Neuronal stem cell (in vitro differentiated cells): ENCODE measurements at regions not wholly inside any gene's neighbourhood (a gene's known extent, or its start where the extent isn't known, plus 50 kb on each side); places are given as distances from the start of the nearest gene placed in this dataset.
"Not testable (repeated sequence)": the region's sequence is repeated elsewhere in the genome, so short reads cannot be mapped to it uniquely, and the experiment has no call there.

Source experiments
- DNase-seq: peaks from one replicate; pipeline ENCODE4 v3.0.0-alpha.2; 2013; ENCODE audit warnings: low spot score
- H2AFZ ChIP-seq: one replicate; pipeline ENCODE4 v1.6.1; 2013; ENCODE audit warnings: mild to moderate bottlenecking, low read length, inconsistent platforms
- H2AK5ac ChIP-seq: 2 replicates; pipeline ENCODE4 v1.6.1; 2013; ENCODE audit warnings: low read depth, mild to moderate bottlenecking, inconsistent platforms, low read length, moderate library complexity, mixed read lengths
- H2BK120ac ChIP-seq: 2 replicates; pipeline ENCODE4 v1.6.1; 2013; ENCODE audit warnings: low read depth, mild to moderate bottlenecking, inconsistent platforms, low read length, moderate library complexity, mixed read lengths
- H2BK12ac ChIP-seq: one replicate; pipeline ENCODE4 v1.6.1; 2013; ENCODE audit warnings: low read length, inconsistent platforms
- H2BK15ac ChIP-seq: 2 replicates; pipeline ENCODE4 v1.6.1; 2013; ENCODE audit warnings: mild to moderate bottlenecking, low read length, inconsistent platforms, mixed read lengths
- H2BK5ac ChIP-seq: one replicate; pipeline ENCODE4 v1.6.1; 2013; ENCODE audit warnings: inconsistent platforms, mild to moderate bottlenecking, low read length, moderate library complexity
- H3K14ac ChIP-seq: one replicate; pipeline ENCODE4 v1.6.1; 2013; ENCODE audit warnings: low read length, inconsistent platforms
- H3K18ac ChIP-seq: 2 replicates; pipeline ENCODE4 v1.6.1; 2013; ENCODE audit warnings: low read length, inconsistent platforms
- H3K23ac ChIP-seq: 2 replicates; pipeline ENCODE4 v1.6.1; 2013; ENCODE audit warnings: low read depth, mild to moderate bottlenecking, mixed read lengths, low read length, inconsistent platforms; ENCODE audit not compliant: poor library complexity
- H3K27ac ChIP-seq: replicated peaks from 3 replicates; pipeline ENCODE4 v1.5.1; 2013; ENCODE audit warnings: low read length, inconsistent platforms
- H3K27me3 ChIP-seq, 3 experiments: 2 replicates each; pipeline ENCODE4 v1.6.1; 2013; ENCODE audit warnings: low read length in 3 of 3, mild to moderate bottlenecking in 2 of 3, inconsistent platforms in 1 of 3, low read depth in 1 of 3, mixed read lengths in 1 of 3, moderate library complexity in 1 of 3; ENCODE audit not compliant: control insufficient read depth in 3 of 3, insufficient read depth in 3 of 3
- H3K36me3 ChIP-seq, 2 donors: replicated peaks in 1 of 2; 2 replicates each; pipeline ENCODE4 v1.6.1; 2013; ENCODE audit warnings: low read length in 2 of 2; ENCODE audit not compliant: control insufficient read depth in 2 of 2, insufficient read depth in 2 of 2
- H3K4ac ChIP-seq: 2 replicates; pipeline ENCODE4 v1.6.1; 2013; ENCODE audit warnings: inconsistent platforms, mild to moderate bottlenecking, low read length, moderate library complexity
- H3K4me1 ChIP-seq, 2 donors: 1 replicate in 1 of 2; 2 replicates in 1 of 2; pipeline ENCODE4 v1.6.1; 2013; ENCODE audit warnings: low read length in 2 of 2, low read depth in 1 of 2; ENCODE audit not compliant: control insufficient read depth in 2 of 2, insufficient read depth in 1 of 2
- H3K4me2 ChIP-seq: one replicate; pipeline ENCODE4 v1.6.1; 2013; ENCODE audit warnings: mild to moderate bottlenecking, low read length, inconsistent platforms; ENCODE audit not compliant: insufficient read depth, poor library complexity, severe bottlenecking
- H3K4me3 ChIP-seq, 2 donors: 2 replicates each; pipeline ENCODE4 v1.5.1; 2013; ENCODE audit warnings: low read length in 2 of 2, mild to moderate bottlenecking in 2 of 2, inconsistent platforms in 1 of 2, moderate library complexity in 1 of 2
- H3K79me1 ChIP-seq: one replicate; pipeline ENCODE4 v1.6.1; 2013; ENCODE audit warnings: low read depth, mild to moderate bottlenecking, inconsistent platforms, low read length, moderate library complexity
- H3K9ac ChIP-seq: one replicate; pipeline ENCODE4 v1.6.1; 2013; ENCODE audit warnings: mild to moderate bottlenecking, low read depth, low read length, inconsistent platforms; ENCODE audit not compliant: poor library complexity
- H3K9me3 ChIP-seq, 2 donors: replicated peaks in 1 of 2; 2 replicates each; pipeline versions ENCODE3 to v1.6.1; 2013; ENCODE audit warnings: low read length in 2 of 2, mild to moderate bottlenecking in 2 of 2, inconsistent platforms in 1 of 2, low read depth in 1 of 2, mixed read lengths in 1 of 2, moderate library complexity in 1 of 2; ENCODE audit not compliant: control insufficient read depth in 2 of 2, insufficient read depth in 1 of 2
- H4K8ac ChIP-seq: one replicate; pipeline ENCODE4 v1.6.1; 2013; ENCODE audit warnings: low read depth, mild to moderate bottlenecking, inconsistent platforms, low read length, moderate library complexity
- H4K91ac ChIP-seq: one replicate; pipeline ENCODE4 v1.6.1; 2013; ENCODE audit warnings: low read length, low read depth, mild to moderate bottlenecking, inconsistent platforms; ENCODE audit not compliant: poor library complexity
- WGBS, 2 donors: extraction: QIAGEN DNeasy Blood & Tissue Kit; methylation state at CpG; one replicate each; pipeline ENCODE4 v1.1.7; 2013; ENCODE audit warnings: missing lambda C conversion rate in 2 of 2, mixed read lengths in 1 of 2; ENCODE audit not compliant: insufficient read length in 2 of 2, insufficient replicate concordance in 1 of 2; ENCODE audit errors: extremely low coverage in 2 of 2; 5-methylcytosine and 5-hydroxymethylcytosine counted together

DNA sequence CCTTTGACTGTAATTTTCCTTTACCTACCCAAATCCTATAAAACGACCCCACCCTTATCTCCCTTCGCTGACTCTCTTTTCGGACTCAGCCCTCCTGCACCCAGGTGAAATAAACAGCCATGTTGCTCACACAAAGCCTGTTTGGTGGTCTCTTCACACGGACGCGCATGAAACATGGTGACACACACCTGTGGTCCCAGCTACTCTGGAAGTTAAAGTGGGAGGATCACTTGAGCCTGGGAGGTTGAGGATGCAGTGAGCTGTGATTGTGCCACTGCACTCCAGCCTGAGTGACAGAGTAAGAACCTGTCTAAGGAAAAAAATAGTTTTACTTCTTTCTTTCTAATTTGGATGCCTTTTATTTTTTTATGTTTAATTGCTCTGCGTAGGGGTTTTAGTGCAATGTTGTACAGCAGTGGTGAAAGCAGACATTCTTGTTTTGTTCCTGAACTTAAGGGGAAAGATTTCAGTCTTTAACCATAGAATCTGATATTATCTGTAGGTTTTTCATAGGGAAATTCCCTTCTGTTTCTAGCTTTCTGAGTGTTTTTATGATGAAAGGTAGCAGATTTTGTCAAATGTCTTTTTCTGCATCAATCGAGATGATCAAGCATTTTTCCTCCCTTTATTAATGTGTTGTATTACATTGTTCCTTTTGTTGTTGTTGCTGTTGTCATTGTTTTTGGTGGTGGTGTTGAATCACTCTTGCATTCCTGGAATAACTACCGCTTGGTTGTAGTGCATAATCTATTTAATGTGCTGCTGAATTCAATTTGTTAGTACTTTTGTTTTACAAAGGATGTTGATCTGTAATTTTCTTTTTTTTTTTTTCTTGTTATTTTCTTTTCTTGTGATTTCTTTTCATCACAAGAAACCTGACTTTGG lies 497.4 kb downstream of the DISC1 start:
- WGBS, 2 donors = no CpG with 5 or more reads among the region's 9 CpGs
- Histone ChIP-seq H2BK120ac (no peak overlapping the region), H4K8ac (no peak overlapping the region), H3K9ac (no peak overlapping the region), H3K36me3 (no peaks in the 10 kb centered on the region), H3K4me3 (no peak overlapping the region), H3K79me1 (no peaks in the 10 kb centered on the region), H2BK12ac (no peak overlapping the region), H3K9me3 (peaks cover 0 to 32% of the 10 kb centered on the region in 2 donors), H4K91ac (no peak overlapping the region), H3K4me2 (no peak overlapping the region), H2BK15ac (no peak overlapping the region), H3K27me3 (no peaks in the 10 kb centered on the region), H2AK5ac (no peak overlapping the region), H3K27ac (no peak overlapping the region), H3K4ac (no peak overlapping the region), H2BK5ac (no peak overlapping the region), H3K18ac (no peak overlapping the region), H3K23ac (no peak overlapping the region), H3K14ac (no peak overlapping the region), H2AFZ (peak overlapping the region; percentile 0), H3K4me1 (peaks cover 0 to 7% of the 10 kb centered on the region in 2 donors)
- DNase-seq = no peak

DNA sequence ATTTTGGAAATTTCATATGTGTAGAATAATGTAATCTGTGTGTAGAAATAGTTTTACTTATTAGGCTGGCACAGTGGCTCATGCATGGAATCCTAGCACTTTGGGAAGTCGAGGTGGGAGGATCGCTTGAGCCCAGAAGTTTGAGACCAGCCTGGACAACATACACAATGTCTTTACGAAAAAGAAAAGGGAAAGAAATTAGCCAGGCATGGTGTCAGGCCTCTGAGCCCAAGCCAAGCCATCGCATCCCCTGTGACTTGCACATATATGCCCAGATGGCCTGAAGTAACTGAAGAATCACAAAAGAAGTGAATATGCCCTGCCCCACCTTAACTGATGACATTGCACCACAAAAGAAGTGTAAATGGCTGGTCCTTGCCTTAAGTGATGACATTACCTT lies 491.3 kb downstream of the DISC1 start:
- not testable (repeated sequence) for H3K27ac ChIP-seq, H3K36me3 ChIP-seq, H2BK12ac ChIP-seq, H4K91ac ChIP-seq, H3K79me1 ChIP-seq, H3K18ac ChIP-seq, H3K4me3 ChIP-seq, H3K9ac ChIP-seq, H2AFZ ChIP-seq, H2BK15ac ChIP-seq, H3K14ac ChIP-seq, H2BK120ac ChIP-seq, H3K4me1 ChIP-seq, H3K23ac ChIP-seq, H3K4me2 ChIP-seq, H3K4ac ChIP-seq, H3K9me3 ChIP-seq, DNase-seq, H2BK5ac ChIP-seq, H4K8ac ChIP-seq, H2AK5ac ChIP-seq, H3K27me3 ChIP-seq
- WGBS, 2 donors = no CpG with 5 or more reads among the region's 4 CpGs

GRCh38 chr1:232114985-232115384 lies 488.4 kb downstream of the DISC1 start:
- no peak overlapping the region for H2BK5ac ChIP-seq
- no peak overlapping the region for H2AK5ac ChIP-seq
- H2BK120ac ChIP-seq = no peak overlapping the region
- peaks cover 9 to 10% of the 10 kb centered on the region in 2 donors for H3K4me1 ChIP-seq
- no peaks in the 10 kb centered on the region for H3K27me3 ChIP-seq
- no peaks in the 10 kb centered on the region for H3K9me3 ChIP-seq
- DNase-seq = no peak
- no peak overlapping the region for H3K4ac ChIP-seq
- no peak overlapping the region for H3K14ac ChIP-seq
- no peak overlapping the region for H4K8ac ChIP-seq
- H4K91ac ChIP-seq = no peak overlapping the region
- H2BK12ac ChIP-seq = no peak overlapping the region
- H3K18ac ChIP-seq = no peak overlapping the region
- H3K27ac ChIP-seq = no peak overlapping the region
- no peak overlapping the region for H3K4me2 ChIP-seq
- no peaks in the 10 kb centered on the region for H3K79me1 ChIP-seq
- no peak overlapping the region for H3K9ac ChIP-seq
- H3K4me3 ChIP-seq = no peak overlapping the region
- no peaks in the 10 kb centered on the region for H3K36me3 ChIP-seq
- no peak overlapping the region for H2AFZ ChIP-seq
- H3K23ac ChIP-seq = no peak overlapping the region
- no peak overlapping the region for H2BK15ac ChIP-seq

DNA sequence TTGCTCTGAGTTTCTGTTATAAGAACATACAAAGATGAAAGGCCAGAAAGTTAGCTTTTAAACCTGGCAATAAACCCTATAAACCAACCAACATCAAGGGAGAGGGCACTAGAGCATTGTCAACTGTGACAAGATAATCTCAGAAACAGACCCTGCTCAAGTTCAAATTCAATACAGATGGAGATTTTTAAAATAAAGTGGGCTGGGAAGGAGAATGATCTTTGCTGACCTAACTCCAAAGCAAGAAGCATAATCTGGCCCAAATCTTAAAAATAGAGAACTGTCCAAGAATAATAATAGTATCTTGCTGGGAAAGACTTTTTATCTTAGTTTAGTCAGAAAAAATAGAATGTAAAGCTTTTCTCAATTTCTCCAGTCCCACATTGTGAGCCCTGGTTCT lies 485.5 kb downstream of the DISC1 start:
- Histone ChIP-seq H2AK5ac (no peak overlapping the region), H4K8ac (no peak overlapping the region), H3K27ac (no peak overlapping the region), H4K91ac (no peak overlapping the region), H3K4me2 (no peak overlapping the region), H3K4me1 (peaks cover 10 to 14% of the 10 kb centered on the region in 2 donors), H2BK120ac (no peak overlapping the region), H3K18ac (no peak overlapping the region), H2BK5ac (no peak overlapping the region), H2BK12ac (no peak overlapping the region), H3K9me3 (no peaks in the 10 kb centered on the region), H3K36me3 (no peaks in the 10 kb centered on the region), H2AFZ (no peak overlapping the region), H3K23ac (no peak overlapping the region), H3K14ac (no peak overlapping the region), H3K4ac (no peak overlapping the region), H3K79me1 (no peaks in the 10 kb centered on the region), H3K4me3 (no peak overlapping the region), H3K27me3 (no peaks in the 10 kb centered on the region), H2BK15ac (no peak overlapping the region), H3K9ac (no peak overlapping the region)
- no peak for DNase-seq
